ENCODE measurements at regions not wholly inside any gene's neighbourhood (a gene's known extent, or its start where the extent isn't known, plus 50 kb on each side); places are given as distances from the start of the nearest gene placed in this dataset.

DNA sequence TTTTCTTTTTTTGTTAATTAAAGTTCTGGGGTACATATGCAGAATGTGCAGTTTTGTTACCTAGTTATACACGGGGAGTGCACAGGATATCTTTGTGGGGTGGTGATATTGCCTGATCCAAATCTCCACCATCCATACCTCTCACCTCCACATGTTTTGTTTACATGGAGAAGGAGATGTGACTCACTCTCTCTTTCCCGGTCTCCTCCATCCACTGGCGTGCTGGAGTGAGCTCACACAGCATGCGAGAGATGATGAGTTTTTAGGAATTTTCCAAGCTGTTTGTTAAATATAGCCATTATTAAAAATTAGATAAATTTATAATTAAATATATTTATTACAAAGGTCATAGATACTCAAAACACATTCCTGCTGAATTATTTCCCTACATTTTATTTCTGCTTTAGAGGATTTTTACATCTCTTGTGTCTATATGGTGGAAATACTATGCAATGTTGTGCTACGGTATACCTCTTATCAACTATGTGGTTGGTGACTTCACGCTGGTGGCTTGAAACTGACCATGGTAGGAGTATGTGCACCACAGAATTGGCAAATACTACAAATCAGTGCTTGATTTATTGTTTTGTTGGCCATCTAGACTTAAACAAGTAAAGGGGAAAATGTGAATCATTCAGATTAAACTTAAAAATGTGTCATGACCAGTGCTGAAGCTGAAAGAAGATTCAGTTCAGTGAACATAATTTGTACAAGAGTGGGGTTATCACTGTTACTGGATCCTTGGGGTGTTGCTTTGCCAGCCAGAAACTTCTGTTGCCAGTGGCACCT, 107.9 kb upstream of the FAM180A start:
- no peaks in the 10 kb centered on the region for H3K4me1 ChIP-seq (ENCODE audit: control insufficient read depth, insufficient read depth, low read length)
- POLR2A ChIA-PET: interaction anchor here (0.7 kb wide), 1 partner anchor 9 kb away, joined by 3 read pairs; no protein-coding TSS in a partner anchor
- CTCF ChIA-PET: no interaction called here
- TF ChIP-seq TCF7L2 (IDR thresholded peaks at IDR 0.05; ENCODE audit: low read depth, low read length) (no peak), CTCF (IDR thresholded peaks at IDR 0.05) (no peak), POLR2AphosphoS5 (IDR thresholded peaks at IDR 0.05; ENCODE audit: low read depth, low read length) (no peak), SIN3A (IDR thresholded peaks at IDR 0.05; ENCODE audit: borderline replicate concordance, insufficient read depth, low read depth, low read length) (no peak)
- TF ChIP-seq, protein P1, sequence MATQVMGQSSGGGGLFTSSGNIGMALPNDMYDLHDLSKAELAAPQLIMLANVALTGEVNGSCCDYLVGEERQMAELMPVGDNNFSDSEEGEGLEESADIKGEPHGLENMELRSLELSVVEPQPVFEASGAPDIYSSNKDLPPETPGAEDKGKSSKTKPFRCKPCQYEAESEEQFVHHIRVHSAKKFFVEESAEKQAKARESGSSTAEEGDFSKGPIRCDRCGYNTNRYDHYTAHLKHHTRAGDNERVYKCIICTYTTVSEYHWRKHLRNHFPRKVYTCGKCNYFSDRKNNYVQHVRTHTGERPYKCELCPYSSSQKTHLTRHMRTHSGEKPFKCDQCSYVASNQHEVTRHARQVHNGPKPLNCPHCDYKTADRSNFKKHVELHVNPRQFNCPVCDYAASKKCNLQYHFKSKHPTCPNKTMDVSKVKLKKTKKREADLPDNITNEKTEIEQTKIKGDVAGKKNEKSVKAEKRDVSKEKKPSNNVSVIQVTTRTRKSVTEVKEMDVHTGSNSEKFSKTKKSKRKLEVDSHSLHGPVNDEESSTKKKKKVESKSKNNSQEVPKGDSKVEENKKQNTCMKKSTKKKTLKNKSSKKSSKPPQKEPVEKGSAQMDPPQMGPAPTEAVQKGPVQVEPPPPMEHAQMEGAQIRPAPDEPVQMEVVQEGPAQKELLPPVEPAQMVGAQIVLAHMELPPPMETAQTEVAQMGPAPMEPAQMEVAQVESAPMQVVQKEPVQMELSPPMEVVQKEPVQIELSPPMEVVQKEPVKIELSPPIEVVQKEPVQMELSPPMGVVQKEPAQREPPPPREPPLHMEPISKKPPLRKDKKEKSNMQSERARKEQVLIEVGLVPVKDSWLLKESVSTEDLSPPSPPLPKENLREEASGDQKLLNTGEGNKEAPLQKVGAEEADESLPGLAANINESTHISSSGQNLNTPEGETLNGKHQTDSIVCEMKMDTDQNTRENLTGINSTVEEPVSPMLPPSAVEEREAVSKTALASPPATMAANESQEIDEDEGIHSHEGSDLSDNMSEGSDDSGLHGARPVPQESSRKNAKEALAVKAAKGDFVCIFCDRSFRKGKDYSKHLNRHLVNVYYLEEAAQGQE (IDR thresholded peaks at IDR 0.05; ENCODE audit: insufficient read depth in 1 of 2, low read depth in 2 of 2, low read length in 1 of 2): no peak
- DNase-seq (ENCODE audit: low read depth, low spot score) (no peak), ATAC-seq (no peak)
- no peaks in the 10 kb centered on the region for H3K27me3 ChIP-seq (ENCODE audit: control insufficient read depth, insufficient read depth, low read length)
- no TSS peak for BruUV-seq (replicated peaks)
- no peak overlapping the region for H3K27ac ChIP-seq (ENCODE audit: low read length)
- H3K9me3 ChIP-seq (ENCODE audit: control insufficient read depth, insufficient read depth, low read depth, low read length): no peaks in the 10 kb centered on the region
- H3K4me3 ChIP-seq (ENCODE audit: low read depth in 2 of 2, low read length in 2 of 2): no peak overlapping the region
- in situ Hi-C loops (cut with HindIII; ENCODE audit: low pct_unique_long_range_greater_than_20kb, low sequenced_read_pairs): no loop called here
- intact Hi-C loops (cut with micrococcal nuclease; ENCODE audit: unreplicated experiment): no loop called here
- no peaks in the 10 kb centered on the region for H3K36me3 ChIP-seq (ENCODE audit: control insufficient read depth, insufficient read depth, low read length)

- no peaks in the 10 kb centered on the region for H3K27me3 ChIP-seq (ENCODE audit: control insufficient read depth, insufficient read depth, low read length)
- ChIA-PET CTCF (no interaction called here), POLR2A (interaction anchor here (0.7 kb wide), 1 partner anchor 9 kb away, joined by 3 read pairs; no protein-coding TSS in a partner anchor)
- H3K36me3 ChIP-seq (ENCODE audit: control insufficient read depth, insufficient read depth, low read length): no peaks in the 10 kb centered on the region
- H3K27ac ChIP-seq (ENCODE audit: low read length): no peak overlapping the region
- no peaks in the 10 kb centered on the region for H3K9me3 ChIP-seq (ENCODE audit: control insufficient read depth, insufficient read depth, low read depth, low read length)
- in situ Hi-C loops (cut with HindIII; ENCODE audit: low pct_unique_long_range_greater_than_20kb, low sequenced_read_pairs): no loop called here
- ATAC-seq (no peak), DNase-seq (ENCODE audit: low read depth, low spot score) (no peak)
- no TSS peak for BruUV-seq (replicated peaks)
- TF ChIP-seq CTCF (IDR thresholded peaks at IDR 0.05): no peak
- TF ChIP-seq TCF7L2 (IDR thresholded peaks at IDR 0.05; ENCODE audit: low read depth, low read length): no peak
- no peak for TF ChIP-seq SIN3A (IDR thresholded peaks at IDR 0.05; ENCODE audit: borderline replicate concordance, insufficient read depth, low read depth, low read length)
- no peak for TF ChIP-seq POLR2AphosphoS5 (IDR thresholded peaks at IDR 0.05; ENCODE audit: low read depth, low read length)
- TF ChIP-seq, protein P1 (IDR thresholded peaks at IDR 0.05; ENCODE audit: insufficient read depth in 1 of 2, low read depth in 2 of 2, low read length in 1 of 2): no peak
- intact Hi-C loops (cut with micrococcal nuclease; ENCODE audit: unreplicated experiment): no loop called here
- no peak overlapping the region for H3K4me3 ChIP-seq (ENCODE audit: low read depth in 2 of 2, low read length in 2 of 2)
- no peaks in the 10 kb centered on the region for H3K4me1 ChIP-seq (ENCODE audit: control insufficient read depth, insufficient read depth, low read length)
Observed at GRCh38 chr7:135855846-135856245, 107.2 kb upstream of the FAM180A start.

Measured in Panc1 (cell line).